ENCODE measurements at regions not wholly inside any gene's neighbourhood (a gene's known extent, or its start where the extent isn't known, plus 50 kb on each side); places are given as distances from the start of the nearest gene placed in this dataset.
A peak's percentile ranks its signal among the peaks of the same experiment; 100 is the strongest.

GRCh38 chr15:70299931-70300869 lies 202.5 kb upstream of the TLE3 start (continued):
- TF ChIP-seq ATF2 (IDR thresholded peaks at IDR 0.05; ENCODE audit: low read length) (0 out of 2 replicates have a peak, but pooled peaks have one; percentile 31), SKIL (IDR thresholded peaks at IDR 0.05; ENCODE audit: low read depth, poor library complexity, severe bottlenecking) (peak; percentile 100), SMAD5 (IDR thresholded peaks at IDR 0.05; ENCODE audit: low read depth) (no peak)
- TF ChIP-seq, protein P1, sequence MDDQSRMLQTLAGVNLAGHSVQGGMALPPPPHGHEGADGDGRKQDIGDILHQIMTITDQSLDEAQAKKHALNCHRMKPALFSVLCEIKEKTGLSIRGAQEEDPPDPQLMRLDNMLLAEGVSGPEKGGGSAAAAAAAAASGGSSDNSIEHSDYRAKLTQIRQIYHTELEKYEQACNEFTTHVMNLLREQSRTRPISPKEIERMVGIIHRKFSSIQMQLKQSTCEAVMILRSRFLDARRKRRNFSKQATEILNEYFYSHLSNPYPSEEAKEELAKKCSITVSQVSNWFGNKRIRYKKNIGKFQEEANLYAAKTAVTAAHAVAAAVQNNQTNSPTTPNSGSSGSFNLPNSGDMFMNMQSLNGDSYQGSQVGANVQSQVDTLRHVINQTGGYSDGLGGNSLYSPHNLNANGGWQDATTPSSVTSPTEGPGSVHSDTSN (IDR thresholded peaks at IDR 0.05; ENCODE audit: insufficient replicate concordance, low read depth, low read length) = peak; percentile 50
- TF ChIP-seq, protein P2, sequence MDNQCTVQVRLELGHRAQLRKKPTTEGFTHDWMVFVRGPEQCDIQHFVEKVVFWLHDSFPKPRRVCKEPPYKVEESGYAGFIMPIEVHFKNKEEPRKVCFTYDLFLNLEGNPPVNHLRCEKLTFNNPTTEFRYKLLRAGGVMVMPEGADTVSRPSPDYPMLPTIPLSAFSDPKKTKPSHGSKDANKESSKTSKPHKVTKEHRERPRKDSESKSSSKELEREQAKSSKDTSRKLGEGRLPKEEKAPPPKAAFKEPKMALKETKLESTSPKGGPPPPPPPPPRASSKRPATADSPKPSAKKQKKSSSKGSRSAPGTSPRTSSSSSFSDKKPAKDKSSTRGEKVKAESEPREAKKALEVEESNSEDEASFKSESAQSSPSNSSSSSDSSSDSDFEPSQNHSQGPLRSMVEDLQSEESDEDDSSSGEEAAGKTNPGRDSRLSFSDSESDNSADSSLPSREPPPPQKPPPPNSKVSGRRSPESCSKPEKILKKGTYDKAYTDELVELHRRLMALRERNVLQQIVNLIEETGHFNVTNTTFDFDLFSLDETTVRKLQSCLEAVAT (IDR thresholded peaks at IDR 0.05) = peak; percentile 75; the same call in 1 of the 2 replicates
- TF ChIP-seq, protein P3, sequence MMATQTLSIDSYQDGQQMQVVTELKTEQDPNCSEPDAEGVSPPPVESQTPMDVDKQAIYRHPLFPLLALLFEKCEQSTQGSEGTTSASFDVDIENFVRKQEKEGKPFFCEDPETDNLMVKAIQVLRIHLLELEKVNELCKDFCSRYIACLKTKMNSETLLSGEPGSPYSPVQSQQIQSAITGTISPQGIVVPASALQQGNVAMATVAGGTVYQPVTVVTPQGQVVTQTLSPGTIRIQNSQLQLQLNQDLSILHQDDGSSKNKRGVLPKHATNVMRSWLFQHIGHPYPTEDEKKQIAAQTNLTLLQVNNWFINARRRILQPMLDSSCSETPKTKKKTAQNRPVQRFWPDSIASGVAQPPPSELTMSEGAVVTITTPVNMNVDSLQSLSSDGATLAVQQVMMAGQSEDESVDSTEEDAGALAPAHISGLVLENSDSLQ (IDR thresholded peaks at IDR 0.05) = peak; percentile 62
